ENCODE measurements at regions not wholly inside any gene's neighbourhood (a gene's known extent, or its start where the extent isn't known, plus 50 kb on each side); places are given as distances from the start of the nearest gene placed in this dataset.

GRCh38 chr11:92393218-92393617 lies 168.6 kb downstream of the FAT3 start:
- Histone ChIP-seq H3K36me3 (no peaks in the 10 kb centered on the region), H3K4me3 (no peak overlapping the region), H3K9me3 (no peaks in the 10 kb centered on the region), H3K27ac (no peak overlapping the region), H3K4me1 (no peaks in the 10 kb centered on the region), H3K27me3 (no peaks in the 10 kb centered on the region)
- TF ChIP-seq POLR2A (IDR thresholded peaks at IDR 0.05) (no peak), EP300 (IDR thresholded peaks at IDR 0.05) (no peak), POLR2AphosphoS5 (IDR thresholded peaks at IDR 0.05) (no peak), CTCF (IDR thresholded peaks at IDR 0.05) (no peak)
- 64 to 71% methylated on average over 5 of the region's 5 CpGs for WGBS, 2 donors
- ATAC-seq (ENCODE audit: low FRiP score in 2 of 2) (no peak), DNase-seq (no peak)

- Histone ChIP-seq H3K4me1 (no peaks in the 10 kb centered on the region), H3K36me3 (no peaks in the 10 kb centered on the region), H3K4me3 (no peak overlapping the region), H3K27me3 (no peaks in the 10 kb centered on the region), H3K9me3 (no peaks in the 10 kb centered on the region), H3K27ac (no peak overlapping the region)
- DNase-seq (no peak), ATAC-seq (ENCODE audit: low FRiP score in 2 of 2) (no peak)
- 84 to 100% methylated on average over 1 of the region's 1 CpG for WGBS, 2 donors
- no peak for TF ChIP-seq EP300 (IDR thresholded peaks at IDR 0.05)
- TF ChIP-seq CTCF (IDR thresholded peaks at IDR 0.05) = no peak
- TF ChIP-seq POLR2AphosphoS5 (IDR thresholded peaks at IDR 0.05) = no peak
- TF ChIP-seq POLR2A (IDR thresholded peaks at IDR 0.05) = no peak
Observed at GRCh38 chr11:92396133-92396532, 171.5 kb downstream of the FAT3 start.

DNA sequence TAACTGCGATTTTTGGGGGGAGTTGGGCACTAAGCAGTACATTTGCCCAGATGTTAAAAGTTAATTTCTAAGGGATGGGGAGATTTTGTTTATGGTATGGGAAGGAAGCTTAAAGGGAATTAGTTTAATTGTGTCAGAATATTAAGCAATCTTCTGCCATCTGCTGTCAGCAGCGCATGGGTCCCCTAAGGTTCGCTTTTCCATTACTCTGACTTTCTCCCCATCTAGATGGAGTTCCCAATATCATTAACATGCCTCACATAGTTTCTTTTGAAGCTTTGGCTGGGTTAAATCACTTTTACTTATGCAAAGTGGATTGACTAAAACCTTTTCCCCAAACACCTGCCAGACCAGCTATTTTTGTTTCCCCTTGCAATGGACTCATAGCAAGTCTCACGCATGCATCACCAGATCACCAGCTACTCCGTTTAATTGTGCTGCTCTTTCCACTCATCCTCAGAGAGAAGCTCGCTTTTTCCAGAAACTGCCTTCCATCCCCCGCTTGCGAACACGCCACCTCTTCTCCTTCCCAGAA lies 172.7 kb downstream of the FAT3 start:
- TF ChIP-seq EP300 (IDR thresholded peaks at IDR 0.05) (no peak), POLR2AphosphoS5 (IDR thresholded peaks at IDR 0.05) (no peak), CTCF (IDR thresholded peaks at IDR 0.05) (no peak), POLR2A (IDR thresholded peaks at IDR 0.05) (no peak)
- ATAC-seq (ENCODE audit: low FRiP score in 2 of 2) (no peak), DNase-seq (no peak)
- no peaks in the 10 kb centered on the region for H3K9me3 ChIP-seq
- H3K27ac ChIP-seq = no peak overlapping the region
- no peaks in the 10 kb centered on the region for H3K36me3 ChIP-seq
- 87 to 89% methylated on average over 9 of the region's 9 CpGs for WGBS, 2 donors
- no peaks in the 10 kb centered on the region for H3K27me3 ChIP-seq
- H3K4me3 ChIP-seq = no peak overlapping the region
- no peaks in the 10 kb centered on the region for H3K4me1 ChIP-seq

- no peak overlapping the region for H3K27ac ChIP-seq
- H3K4me1 ChIP-seq = no peaks in the 10 kb centered on the region
- DNase-seq (no peak), ATAC-seq (ENCODE audit: low FRiP score in 2 of 2) (no peak)
- no peaks in the 10 kb centered on the region for H3K36me3 ChIP-seq
- no peak for TF ChIP-seq POLR2A (IDR thresholded peaks at IDR 0.05)
- no peak for TF ChIP-seq EP300 (IDR thresholded peaks at IDR 0.05)
- TF ChIP-seq POLR2AphosphoS5 (IDR thresholded peaks at IDR 0.05) = no peak
- TF ChIP-seq CTCF (IDR thresholded peaks at IDR 0.05) = no peak
- no peaks in the 10 kb centered on the region for H3K9me3 ChIP-seq
- H3K27me3 ChIP-seq = no peaks in the 10 kb centered on the region
- H3K4me3 ChIP-seq = no peak overlapping the region
- WGBS, 2 donors = 69 to 82% methylated on average over 3 of the region's 3 CpGs
Observed at GRCh38 chr11:92399705-92400104, 175.1 kb downstream of the FAT3 start.

- no peaks in the 10 kb centered on the region for H3K36me3 ChIP-seq
- H3K9me3 ChIP-seq = no peaks in the 10 kb centered on the region
- no peak for TF ChIP-seq POLR2AphosphoS5 (IDR thresholded peaks at IDR 0.05)
- TF ChIP-seq EP300 (IDR thresholded peaks at IDR 0.05) = no peak
- TF ChIP-seq POLR2A (IDR thresholded peaks at IDR 0.05) = no peak
- TF ChIP-seq CTCF (IDR thresholded peaks at IDR 0.05) = no peak
- no peak overlapping the region for H3K27ac ChIP-seq
- no peak for ATAC-seq (ENCODE audit: low FRiP score in 2 of 2)
- no peaks in the 10 kb centered on the region for H3K27me3 ChIP-seq
- H3K4me3 ChIP-seq = no peak overlapping the region
- no peaks in the 10 kb centered on the region for H3K4me1 ChIP-seq
- DNase-seq = no peak
Observed at GRCh38 chr11:92401520-92401919, 176.9 kb downstream of the FAT3 start.

All from upper lobe of left lung (tissue), 6 donors.